Loucy (cell line): ENCODE measurements at regions not wholly inside any gene's neighbourhood (a gene's known extent, or its start where the extent isn't known, plus 50 kb on each side); places are given as distances from the start of the nearest gene placed in this dataset.

Source experiments
- H2AFZ ChIP-seq: fragments of 200-600 bp; sonication (generic); 2 replicates; pipeline ENCODE4 v1.6.0; 2016; ENCODE audit warnings: antibody characterized with exemption, mild to moderate bottlenecking, low read length, moderate library complexity
- H3F3A ChIP-seq: fragments of 200-600 bp; 2 replicates; pipeline ENCODE4 v1.6.0; 2016; ENCODE audit warnings: antibody characterized with exemption, low read depth, mild to moderate bottlenecking
- H3K27me3 ChIP-seq: fragments of 200-600 bp; sonication (generic); 2 replicates; pipeline ENCODE4 v1.6.1; 2014; ENCODE audit warnings: low read length, mild to moderate bottlenecking; ENCODE audit not compliant: insufficient read depth, poor library complexity, severe bottlenecking
- H3K36me3 ChIP-seq: fragments of 200-600 bp; sonication (generic); 2 replicates; pipeline ENCODE4 v1.6.1; 2016; ENCODE audit warnings: low read length; ENCODE audit not compliant: insufficient read depth
- H3K4me1 ChIP-seq: fragments of 200-600 bp; sonication (generic); 2 replicates; pipeline ENCODE4 v1.5.1; 2014; ENCODE audit warnings: low read length, mild to moderate bottlenecking; ENCODE audit not compliant: insufficient read depth, poor library complexity, severe bottlenecking
- H3K4me2 ChIP-seq: fragments of 200-600 bp; sonication (generic); 2 replicates; pipeline ENCODE4 v1.6.0; 2014; ENCODE audit warnings: antibody characterized with exemption, low read length, low read depth, mild to moderate bottlenecking; ENCODE audit not compliant: poor library complexity, severe bottlenecking
- H3K4me3 ChIP-seq: fragments of 200-600 bp; sonication (generic); 2 replicates; pipeline ENCODE4 v1.5.1; 2014; ENCODE audit warnings: low read length, mild to moderate bottlenecking, mixed read lengths; ENCODE audit not compliant: poor library complexity, severe bottlenecking
- H3K79me2 ChIP-seq: fragments of 200-600 bp; sonication (generic); 2 replicates; pipeline ENCODE4 v1.6.1; 2014; ENCODE audit warnings: low read length; ENCODE audit not compliant: insufficient read depth
- H3K9ac ChIP-seq: fragments of 200-600 bp; sonication (generic); 2 replicates; pipeline ENCODE4 v1.6.0; 2014; ENCODE audit warnings: mild to moderate bottlenecking, low read depth, low read length, moderate library complexity; ENCODE audit not compliant: poor library complexity, severe bottlenecking
- H3K9me2 ChIP-seq: fragments of 200-600 bp; sonication (generic); replicated peaks from 2 replicates; pipeline ENCODE4 v1.6.1; 2016; ENCODE audit warnings: low read depth, low read length, mixed read lengths
- H3K9me3 ChIP-seq: fragments of 200-600 bp; sonication (generic); 2 replicates; pipeline ENCODE4 v1.6.1; 2014; ENCODE audit warnings: mild to moderate bottlenecking, antibody characterized with exemption, low read length, low read depth; ENCODE audit not compliant: insufficient read depth
- H4K20me1 ChIP-seq: fragments of 200-600 bp; sonication (generic); 2 replicates; pipeline ENCODE4 v1.6.0; 2014; ENCODE audit warnings: antibody characterized with exemption, low read length, mild to moderate bottlenecking; ENCODE audit not compliant: insufficient read depth, poor library complexity, severe bottlenecking
- CTCF ChIP-seq: fragments of 200-600 bp; sonication (generic); conservative IDR thresholded peaks from 2 replicates; pipeline ENCODE4 v1.5.1; 2014; ENCODE audit warnings: mild to moderate bottlenecking, antibody characterized with exemption, low read length
- EZH2phosphoT487 ChIP-seq: fragments of 200-600 bp; IDR thresholded peaks from 2 replicates; pipeline ENCODE4 v1.6.1; 2018; ENCODE audit warnings: antibody characterized with exemption, mild to moderate bottlenecking, moderate library complexity, borderline replicate concordance

- TF ChIP-seq EZH2phosphoT487, result no peak
- no peak for TF ChIP-seq CTCF
- no peaks in the 10 kb centered on the region for H3K9me2 ChIP-seq
- H3K4me2 ChIP-seq, result no peak overlapping the region
- H3K4me3 ChIP-seq, result no peak overlapping the region
- H3K79me2 ChIP-seq, result no peaks in the 10 kb centered on the region
- H3K9ac ChIP-seq, result no peak overlapping the region
- H3K36me3 ChIP-seq, result no peaks in the 10 kb centered on the region
- H4K20me1 ChIP-seq, result no peaks in the 10 kb centered on the region
- no peak overlapping the region for H2AFZ ChIP-seq
- H3K27me3 ChIP-seq, result no peaks in the 10 kb centered on the region
- no peaks in the 10 kb centered on the region for H3K4me1 ChIP-seq
- no peaks in the 10 kb centered on the region for H3K9me3 ChIP-seq
- H3F3A ChIP-seq, result no peaks in the 10 kb centered on the region
Measured at GRCh38 chr11:37560991-37561390, 963.0 kb upstream of the RAG2 start.

- H3K27me3 ChIP-seq, result no peaks in the 10 kb centered on the region
- no peak for TF ChIP-seq EZH2phosphoT487
- no peak for TF ChIP-seq CTCF
- H4K20me1 ChIP-seq, result no peaks in the 10 kb centered on the region
- no peaks in the 10 kb centered on the region for H3K79me2 ChIP-seq
- H3K9me2 ChIP-seq, result no peaks in the 10 kb centered on the region
- H3K36me3 ChIP-seq, result no peaks in the 10 kb centered on the region
- H3K4me2 ChIP-seq, result no peak overlapping the region
- no peak overlapping the region for H2AFZ ChIP-seq
- H3K4me3 ChIP-seq, result no peak overlapping the region
- H3K4me1 ChIP-seq, result no peaks in the 10 kb centered on the region
- no peak overlapping the region for H3K9ac ChIP-seq
- no peaks in the 10 kb centered on the region for H3F3A ChIP-seq
- H3K9me3 ChIP-seq, result no peaks in the 10 kb centered on the region
Measured at GRCh38 chr11:37560346-37560745, 962.3 kb upstream of the RAG2 start.

GRCh38 chr11:37558619-37559210, 960.7 kb upstream of the RAG2 start:
- Histone ChIP-seq H3K9me3 (no peaks in the 10 kb centered on the region), H3K4me3 (no peak overlapping the region), H3K4me1 (no peaks in the 10 kb centered on the region), H3K36me3 (no peaks in the 10 kb centered on the region), H3K9me2 (no peaks in the 10 kb centered on the region), H4K20me1 (no peaks in the 10 kb centered on the region), H3K9ac (no peak overlapping the region), H2AFZ (no peak overlapping the region), H3K79me2 (no peaks in the 10 kb centered on the region), H3K4me2 (no peak overlapping the region), H3F3A (no peaks in the 10 kb centered on the region), H3K27me3 (no peaks in the 10 kb centered on the region)
- TF ChIP-seq CTCF (no peak), EZH2phosphoT487 (no peak)
